GM19324 (cell line): ENCODE measurements at regions not wholly inside any gene's neighbourhood (a gene's known extent, or its start where the extent isn't known, plus 50 kb on each side); places are given as distances from the start of the nearest gene placed in this dataset.

ENCODE experiments used
- ATAC-seq: cut with Tn5 transposase; IDR thresholded peaks from one replicate; pipeline ENCODE4 v1.9.1; 2021; ENCODE audit warnings: mild to moderate bottlenecking, moderate library complexity; ENCODE audit not compliant: unreplicated experiment, low FRiP score

DNA sequence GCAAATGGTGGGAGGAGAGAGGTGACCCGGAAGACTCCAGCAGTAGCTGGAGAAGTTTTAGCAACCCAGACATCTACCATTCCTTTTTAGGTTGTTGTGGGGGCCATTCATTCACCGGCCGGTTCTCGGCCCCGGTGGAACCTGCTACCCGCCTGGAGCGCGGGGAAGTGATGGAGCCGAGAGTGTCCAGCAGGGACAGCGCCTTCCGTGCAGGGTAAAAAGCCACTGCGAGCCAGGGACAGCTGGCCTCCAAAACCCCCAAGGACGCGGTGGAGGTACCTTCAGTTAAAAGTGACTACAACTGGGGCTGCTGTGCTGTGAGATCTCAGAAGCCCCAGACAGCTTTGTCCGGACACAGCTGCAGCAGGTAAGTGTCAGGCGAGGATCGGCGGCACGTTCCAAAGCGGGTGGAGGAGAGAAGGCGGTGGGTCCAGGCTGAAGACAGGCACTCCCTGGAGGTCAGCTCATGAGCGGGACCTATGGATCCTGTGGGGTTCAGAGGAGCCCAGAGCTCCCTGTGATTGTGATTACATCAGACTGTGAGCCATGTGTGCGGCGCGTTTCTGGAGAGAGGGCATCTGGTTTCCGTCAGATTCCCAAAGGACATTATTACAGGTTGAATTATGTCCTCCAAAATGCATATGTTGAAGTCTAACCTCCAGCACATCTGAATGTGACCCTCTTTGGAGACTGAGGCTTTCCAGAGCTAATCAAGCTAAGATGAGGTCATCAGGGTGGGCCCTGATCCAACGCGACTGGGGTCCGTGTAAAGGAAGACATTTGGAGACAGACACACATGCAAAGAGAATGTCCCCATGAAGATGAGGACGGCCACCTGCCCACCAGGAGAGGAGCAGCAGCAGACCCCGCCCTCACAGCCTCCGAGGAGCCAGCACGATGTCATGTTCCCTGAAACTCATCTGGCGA is 276.3 kb downstream of the EIPR1 start:
- no peak for ATAC-seq

DNA sequence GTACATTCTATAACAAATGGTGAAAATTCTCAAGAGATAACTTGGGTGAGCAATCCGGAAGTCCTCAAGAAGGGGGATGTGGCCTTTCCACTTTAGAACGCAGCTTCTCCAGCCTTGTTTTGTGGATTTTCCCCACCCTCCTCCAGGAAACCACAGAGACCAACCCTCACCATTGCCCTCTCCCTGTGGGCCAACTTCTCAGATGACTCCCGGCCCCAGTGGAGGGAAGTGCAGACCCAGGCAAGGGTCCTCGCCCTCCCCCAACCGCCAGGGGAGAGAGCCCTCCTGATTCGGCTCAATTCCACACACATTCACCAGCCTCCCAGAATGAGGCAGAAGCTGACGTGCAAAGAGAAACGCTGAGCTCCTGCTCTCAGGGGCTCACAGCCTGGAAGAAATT is 277.2 kb downstream of the EIPR1 start:
- no peak for ATAC-seq

DNA sequence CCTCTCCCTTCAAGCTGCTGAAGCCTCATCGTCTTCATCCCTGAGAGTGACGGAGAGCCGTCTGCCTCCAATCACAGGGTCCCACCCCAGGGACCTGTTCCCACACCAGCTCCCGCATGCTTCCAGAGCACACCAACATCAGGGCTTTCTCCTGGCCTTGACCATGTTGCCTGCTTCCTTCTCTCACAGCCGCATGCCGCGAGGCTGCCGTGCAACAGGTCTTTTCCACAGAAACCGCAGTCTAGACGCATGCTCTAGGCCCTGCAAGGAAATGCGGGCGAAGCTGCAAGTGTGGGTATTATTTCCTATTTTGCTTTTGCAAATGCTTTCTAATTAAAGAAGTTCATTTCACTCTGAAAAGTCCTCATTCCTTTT is 277.8 kb downstream of the EIPR1 start:
- ATAC-seq = no peak

DNA sequence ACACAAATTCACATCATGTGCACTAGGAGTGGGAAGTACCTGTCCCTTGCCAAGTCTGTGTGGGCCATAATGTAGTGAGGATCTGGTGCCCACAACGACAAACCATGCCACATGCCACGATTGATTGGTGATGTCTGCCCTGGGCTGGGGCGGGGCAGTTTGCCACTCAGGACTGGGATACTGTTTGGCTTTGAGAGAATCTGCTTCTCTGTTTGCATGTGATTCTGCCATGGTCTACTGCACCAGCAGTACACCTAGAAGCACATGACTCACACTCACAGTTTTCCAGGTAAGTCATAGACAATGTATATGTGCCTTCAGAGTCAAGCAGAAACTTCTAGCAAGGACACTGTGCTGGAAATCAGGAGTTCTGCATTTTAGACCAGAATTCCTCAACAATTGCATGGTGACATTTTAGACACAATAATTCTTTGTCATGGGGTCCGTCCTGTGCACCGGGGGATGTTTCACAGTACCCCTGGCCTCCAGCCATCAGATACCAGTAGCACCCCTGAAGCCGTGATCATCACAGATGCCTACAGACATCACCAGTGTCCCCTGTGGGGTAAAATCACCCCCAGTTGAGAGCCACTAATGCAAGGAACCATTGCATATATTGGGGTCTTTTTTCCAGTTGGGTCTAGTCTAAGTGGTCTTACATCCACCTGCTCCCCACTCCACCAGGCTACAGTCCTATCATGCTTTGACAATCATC is 278.3 kb downstream of the EIPR1 start:
- ATAC-seq = no peak

DNA sequence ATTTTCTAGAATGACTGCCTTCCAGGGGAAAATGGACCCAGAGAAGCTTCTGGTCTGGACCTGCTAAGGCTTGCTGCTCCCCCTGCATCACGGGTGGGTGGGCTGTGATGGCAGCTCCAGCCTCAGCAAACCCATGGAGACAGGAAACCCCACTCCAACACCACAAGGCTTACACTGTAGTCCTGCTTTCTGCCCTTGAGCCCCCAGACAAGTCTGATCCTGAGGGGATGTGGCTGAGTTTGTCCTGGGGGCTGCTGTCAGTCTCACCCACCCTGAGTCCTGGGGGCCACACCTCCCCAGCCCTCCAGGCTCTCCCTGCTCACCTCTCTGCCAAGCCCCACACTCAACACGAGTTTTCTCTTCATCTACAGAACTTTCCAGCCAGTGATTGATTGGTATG is 279.4 kb downstream of the EIPR1 start:
- no peak for ATAC-seq

DNA sequence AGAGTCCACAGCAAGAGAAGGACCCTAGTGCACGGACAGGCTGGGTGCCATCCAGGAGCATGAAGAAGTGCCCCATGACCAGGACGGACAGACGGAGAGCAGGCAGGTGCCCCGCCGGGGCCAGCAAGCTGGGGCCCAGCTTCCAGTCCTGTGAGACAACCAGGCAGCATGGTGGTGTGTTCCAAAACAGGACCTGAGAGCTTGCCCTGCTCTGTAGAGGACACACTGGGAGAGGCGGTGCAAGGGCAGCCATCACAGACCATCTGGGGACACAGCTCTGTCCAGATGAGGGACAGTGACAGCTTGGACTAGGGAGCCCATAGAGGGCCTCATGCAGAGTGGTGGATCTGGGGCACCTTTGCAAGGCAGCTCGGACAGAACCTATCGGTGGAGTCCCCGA is 279.8 kb downstream of the EIPR1 start:
- ATAC-seq = no peak

DNA sequence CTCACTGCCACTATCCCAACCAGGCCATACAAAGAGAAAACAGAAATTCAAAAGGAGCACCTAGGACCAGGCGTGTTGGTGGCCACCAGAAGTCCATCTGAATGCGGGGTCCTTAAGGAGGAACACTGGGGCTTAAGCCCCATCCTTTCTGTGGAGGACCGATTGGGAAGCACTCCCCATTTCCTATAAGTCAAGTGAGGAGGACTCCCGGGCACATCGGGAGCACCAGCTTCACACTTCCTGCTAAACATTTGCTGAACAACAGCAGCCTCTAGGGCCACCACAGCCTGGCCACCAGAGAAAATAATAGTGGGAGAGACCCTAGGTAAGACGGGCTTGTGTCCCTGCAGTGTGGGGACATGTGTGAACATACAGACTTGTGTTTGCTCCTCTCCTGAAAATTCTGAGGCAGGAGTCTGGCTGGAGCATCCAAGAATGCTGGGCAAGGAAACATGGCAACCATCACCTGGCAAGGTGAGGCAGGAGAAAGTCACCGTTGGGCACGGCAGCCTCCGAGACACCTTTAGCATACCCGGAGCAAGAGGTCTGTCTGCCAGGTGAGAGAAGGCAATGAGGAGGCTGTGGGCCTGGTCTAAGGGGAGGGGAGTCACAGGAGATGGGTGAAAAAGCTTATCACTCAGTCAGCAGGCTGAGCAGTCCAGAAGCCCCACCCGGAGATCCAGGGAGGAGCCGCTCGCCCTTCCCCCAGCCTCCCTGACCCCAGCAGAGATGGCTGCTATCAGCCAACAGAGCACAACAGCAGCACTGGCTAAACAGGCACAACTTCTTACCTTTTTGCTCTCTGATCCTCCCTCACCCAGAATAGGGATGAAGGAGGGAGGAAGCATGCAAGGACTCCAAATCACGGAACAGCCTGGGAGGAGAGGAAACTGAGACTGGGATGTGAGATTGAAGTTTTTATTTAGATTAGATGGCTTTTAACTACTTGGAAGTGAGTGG is 282.3 kb downstream of the EIPR1 start:
- no peak for ATAC-seq

DNA sequence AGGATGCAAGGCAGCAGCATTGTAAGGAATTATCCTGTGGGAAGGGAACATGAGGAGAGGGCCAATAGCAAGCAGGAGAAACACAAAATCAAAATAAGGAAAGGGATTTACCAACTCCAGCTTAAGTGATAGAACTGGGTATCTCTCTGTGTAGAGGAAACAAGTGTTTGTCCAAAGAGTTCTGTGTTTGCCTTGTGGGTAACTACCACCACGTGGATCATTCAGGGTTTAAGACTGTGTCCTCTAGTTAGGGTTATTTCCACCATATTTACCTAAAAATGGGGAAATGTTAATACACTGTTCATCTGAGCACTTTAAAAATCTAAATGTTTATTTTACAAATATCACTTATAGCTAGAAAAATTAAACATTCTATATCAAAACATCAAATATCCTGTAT is 283.3 kb downstream of the EIPR1 start:
- ATAC-seq = no peak

DNA sequence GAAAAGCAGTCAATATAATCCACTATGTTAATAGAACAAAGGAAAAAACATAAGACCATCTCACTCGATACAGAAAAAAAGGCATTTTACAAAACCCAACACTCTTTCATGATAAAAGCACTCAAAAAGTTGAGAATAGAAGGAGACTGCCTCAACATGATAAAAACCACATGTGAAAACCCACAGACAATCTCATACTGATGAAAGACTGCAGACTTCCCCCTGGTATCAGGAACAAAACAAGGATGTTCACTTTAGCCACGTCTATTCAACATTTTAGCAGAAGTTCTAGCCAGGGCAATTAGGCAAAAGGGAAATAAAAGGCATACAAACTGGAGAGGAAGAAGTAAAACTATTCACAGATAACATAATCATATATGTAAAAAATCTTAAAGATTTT is 285.9 kb downstream of the EIPR1 start:
- ATAC-seq = no peak

DNA sequence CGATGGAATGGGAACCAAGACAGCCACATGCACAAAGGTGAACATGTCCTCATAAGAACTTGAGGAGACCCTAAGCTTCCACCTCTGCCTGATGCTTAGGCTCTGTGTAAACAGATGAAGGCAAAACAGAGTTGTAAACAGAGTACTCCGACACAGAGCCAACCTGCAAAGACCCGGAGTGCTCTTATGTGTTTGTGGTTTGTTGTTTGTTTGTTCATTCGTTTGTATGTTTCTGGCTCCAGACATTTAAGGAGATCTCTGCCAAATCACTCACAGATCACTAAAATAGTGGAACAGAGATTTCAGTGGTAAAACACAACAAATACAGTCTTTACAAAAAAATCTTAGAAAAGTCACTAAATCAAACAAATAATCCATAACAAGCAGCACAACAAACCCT is 294.9 kb downstream of the EIPR1 start:
- ATAC-seq = no peak

DNA sequence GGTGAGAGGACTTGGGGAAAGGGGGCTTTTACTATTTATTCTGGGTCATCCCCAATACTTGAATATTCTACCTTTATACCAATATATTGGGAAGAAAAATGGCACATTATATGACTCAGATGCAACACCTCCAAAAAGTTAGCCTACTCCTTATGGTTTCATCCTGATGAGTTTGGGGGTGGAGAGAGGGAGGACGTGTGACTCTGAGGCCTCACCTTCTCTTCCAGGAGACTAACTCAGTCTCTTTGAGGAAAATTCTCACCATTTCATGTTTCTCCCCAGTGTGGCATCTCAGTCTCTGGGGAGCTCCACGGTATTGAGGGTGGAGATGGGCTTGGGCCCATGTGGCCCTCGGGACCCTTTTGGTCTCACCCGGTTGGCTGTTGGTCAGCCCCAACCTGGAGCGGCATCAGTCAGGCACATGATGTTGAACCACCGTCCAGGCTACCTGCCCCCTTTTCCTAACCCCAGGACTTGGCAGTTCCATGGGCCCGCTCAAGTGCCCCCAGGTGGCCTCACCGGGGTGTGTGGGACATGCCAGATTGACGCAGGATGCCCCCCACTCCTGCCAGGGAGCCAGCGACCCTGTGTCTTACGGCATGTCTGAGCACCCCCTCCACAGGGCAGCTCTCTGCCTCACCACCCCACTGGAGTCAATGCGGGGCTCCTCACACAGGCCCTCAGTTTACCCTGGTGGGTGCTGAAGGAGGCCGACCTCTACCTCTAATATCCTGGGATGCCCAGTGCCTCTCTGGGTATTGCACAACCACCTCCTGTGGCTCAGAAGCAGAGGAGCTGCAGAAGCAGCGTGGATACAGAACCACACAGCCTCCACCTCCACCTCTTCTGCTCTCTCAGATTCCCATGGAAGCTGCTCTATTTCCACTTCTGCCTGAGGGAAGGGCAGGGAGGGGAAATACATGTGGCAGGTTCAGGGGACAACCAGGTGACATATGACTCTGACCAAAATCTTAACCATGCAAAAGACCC is 297.4 kb downstream of the EIPR1 start:
- no peak for ATAC-seq

DNA sequence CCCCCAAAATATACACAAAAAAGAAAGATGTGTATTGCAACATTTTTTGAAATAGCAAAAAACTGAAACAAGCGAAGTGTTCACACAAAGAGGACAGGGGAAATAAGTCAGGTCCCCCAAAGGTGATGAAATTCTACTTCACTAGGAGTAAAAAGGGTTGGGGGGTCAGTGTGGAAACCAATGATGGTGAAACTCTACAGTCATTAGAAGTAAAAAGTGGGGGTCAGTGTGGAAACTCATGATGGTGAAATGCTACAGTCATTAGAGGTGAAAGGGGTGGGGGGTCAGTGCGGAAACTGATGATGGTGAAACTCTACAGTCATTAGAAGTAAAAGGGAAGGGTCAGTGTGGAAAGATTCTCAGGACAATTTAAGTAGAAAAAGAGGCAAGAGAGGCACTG is 298.2 kb downstream of the EIPR1 start:
- ATAC-seq = no peak

DNA sequence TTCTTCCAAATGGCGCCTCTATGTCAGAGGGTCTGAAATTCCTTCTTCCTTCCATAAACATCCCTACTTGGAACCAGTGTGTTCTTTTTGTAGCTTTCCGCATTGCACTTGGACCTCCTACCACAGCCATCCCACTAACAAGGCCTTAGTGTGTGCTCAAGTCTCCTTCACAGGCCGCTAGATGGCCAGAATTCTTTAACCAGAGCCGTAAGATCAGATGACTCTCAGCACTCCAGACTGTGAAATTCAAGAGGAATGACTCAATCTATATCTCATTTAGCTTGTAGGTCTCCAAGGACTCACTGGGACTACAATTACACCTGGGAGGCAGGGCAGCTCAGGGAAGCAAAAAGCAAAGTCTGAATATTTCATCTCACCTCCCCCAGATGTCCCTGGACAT is 298.9 kb downstream of the EIPR1 start:
- ATAC-seq = no peak

DNA sequence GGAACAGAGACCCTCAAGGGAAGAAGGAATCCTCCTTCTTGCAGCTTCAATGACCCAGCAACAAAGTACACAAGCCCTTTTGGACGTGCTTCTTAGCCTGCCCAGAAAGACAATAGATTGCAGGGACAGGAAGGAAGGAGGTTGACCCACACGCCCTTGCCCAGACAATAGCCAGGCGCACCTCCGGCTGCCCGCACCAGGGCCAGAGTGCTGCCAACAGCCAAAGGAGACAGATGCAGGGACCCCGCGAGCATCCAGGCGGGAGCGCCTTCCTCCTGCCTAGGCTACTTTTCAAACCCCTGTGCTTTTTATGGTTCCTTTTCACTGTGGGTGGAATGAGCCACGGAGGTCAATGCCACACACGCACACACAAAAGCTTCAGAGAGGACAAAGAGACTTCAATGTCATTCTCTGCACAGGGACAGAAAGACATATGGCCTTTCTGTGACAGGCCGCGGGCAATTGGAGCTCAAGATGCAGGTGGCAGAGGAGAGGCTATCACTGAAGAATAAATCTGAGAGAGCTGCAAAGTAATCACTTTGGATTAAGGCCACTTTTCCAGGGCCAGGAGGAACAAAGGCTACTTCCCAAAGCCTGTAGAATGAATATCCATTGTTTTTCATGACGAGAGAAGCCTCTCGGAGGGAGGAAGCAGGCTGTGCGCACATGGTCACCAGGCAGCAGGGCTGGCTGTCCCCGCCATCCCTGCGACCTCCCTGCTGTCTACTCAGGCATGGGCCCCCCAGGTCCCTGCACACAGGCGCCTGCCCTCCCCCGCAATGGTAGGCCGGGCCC is 300.6 kb downstream of the EIPR1 start:
- no peak for ATAC-seq

DNA sequence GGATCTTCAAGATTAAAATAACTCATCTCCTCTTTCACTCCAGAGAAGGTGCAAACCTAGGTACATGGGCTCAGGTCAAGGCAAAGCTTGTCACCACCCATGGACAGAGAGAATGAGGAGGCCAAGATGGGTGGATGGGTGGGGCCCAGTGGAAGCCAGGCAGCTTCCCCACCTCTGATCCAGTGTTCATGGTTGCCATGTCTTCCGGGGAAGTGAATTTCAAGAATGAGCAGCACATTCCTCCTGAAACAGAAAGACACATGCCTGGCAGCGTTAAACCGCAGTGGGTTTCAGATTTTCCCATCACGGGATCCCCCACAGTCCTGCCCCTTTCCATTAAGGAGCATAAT is 301.7 kb downstream of the EIPR1 start:
- no peak for ATAC-seq

DNA sequence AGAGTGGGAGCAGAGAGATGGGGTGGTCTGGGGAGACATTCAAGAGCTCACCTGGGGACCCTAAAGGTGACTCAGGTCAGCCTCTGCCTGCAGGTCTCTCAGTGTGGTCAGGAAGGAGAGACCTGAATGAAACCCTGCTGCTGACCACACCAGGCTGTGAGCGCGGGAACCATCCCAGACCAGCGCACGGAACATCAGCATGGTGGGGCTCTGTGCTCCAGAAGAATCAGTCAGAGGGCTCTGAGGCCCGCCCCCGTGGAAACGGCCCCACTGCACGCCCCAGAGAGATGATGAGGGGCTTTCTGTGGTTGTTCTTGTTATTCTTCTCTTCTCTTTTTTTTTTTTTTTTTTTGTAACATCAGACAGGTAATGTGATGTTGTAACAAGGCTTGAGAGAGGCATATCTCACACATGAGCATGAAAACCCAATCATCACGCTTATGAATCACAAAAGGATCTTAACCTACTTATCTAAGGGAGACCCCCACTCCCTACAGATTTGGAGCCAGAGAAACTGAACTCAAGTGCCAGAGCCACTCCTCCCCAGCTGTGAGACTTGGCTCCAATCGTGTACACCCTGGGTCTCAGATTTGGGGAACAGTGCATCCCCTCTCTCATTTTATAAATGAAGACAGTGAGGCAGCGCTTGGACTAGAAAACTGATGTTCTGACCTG is 302.2 kb downstream of the EIPR1 start:
- ATAC-seq = no peak

DNA sequence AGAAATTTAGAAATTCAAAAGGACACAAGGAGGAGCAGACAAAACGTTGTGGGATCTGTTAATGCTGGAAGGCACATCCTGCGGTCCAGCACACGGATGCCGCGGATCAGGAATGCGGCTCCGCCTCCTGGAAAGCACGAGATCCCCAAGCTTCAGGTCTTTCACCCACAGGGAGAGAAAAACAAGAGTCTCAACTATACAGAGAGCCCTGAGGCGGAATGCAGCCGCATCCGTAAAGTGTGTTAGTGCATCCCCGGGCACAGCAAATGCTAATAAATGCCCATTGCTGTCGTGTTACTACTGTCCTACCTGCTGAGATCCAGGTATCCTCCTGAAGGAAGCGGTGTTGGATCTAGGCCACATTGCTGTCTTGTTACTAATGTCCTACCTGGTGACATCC is 303.9 kb downstream of the EIPR1 start:
- no peak for ATAC-seq

DNA sequence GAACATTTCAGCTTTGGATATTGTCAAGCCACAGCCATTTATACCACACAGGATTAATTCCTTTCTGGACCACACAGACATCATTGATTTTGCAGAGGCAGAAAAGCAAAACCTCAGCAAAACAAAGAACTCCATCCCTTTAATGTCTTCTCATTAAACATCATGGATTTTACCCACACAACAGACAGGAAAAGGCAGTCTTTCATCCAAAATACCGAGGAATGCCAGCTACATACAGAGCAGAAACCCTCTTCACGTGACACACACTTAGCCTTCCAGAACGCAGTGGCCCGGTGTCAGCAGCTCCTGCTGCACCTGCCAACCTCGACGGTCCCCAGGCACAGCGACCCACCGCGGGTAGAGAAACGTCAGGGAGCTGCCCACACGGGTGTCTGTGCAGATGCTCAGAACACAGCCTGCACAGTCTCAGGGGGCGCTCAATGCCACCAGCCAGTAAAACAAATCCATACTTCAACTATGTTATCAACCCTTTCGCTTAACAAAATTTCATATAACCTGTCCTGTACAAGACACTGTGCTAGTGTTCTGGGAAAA is 304.5 kb downstream of the EIPR1 start:
- ATAC-seq = no peak
